Neural crest cell (in vitro differentiated cells): ENCODE measurements at regions not wholly inside any gene's neighbourhood (a gene's known extent, or its start where the extent isn't known, plus 50 kb on each side); places are given as distances from the start of the nearest gene placed in this dataset.

ENCODE experiments used
- DNase-seq: peaks from one replicate; pipeline ENCODE4 v3.0.0; 2021; ENCODE audit warnings: low read depth, mixed read lengths, low spot score
- H3K27ac Mint-ChIP-seq: one replicate; pipeline ENCODE4 v1.8.0; 2021; ENCODE audit warnings: mild to moderate bottlenecking, mixed read lengths; ENCODE audit not compliant: unreplicated experiment
- H3K27me3 Mint-ChIP-seq: 2 replicates; pipeline ENCODE4 v1.8.0; 2021; ENCODE audit warnings: low read depth, mild to moderate bottlenecking, mixed read lengths
- H3K36me3 Mint-ChIP-seq: 2 replicates; pipeline ENCODE4 v1.8.0; 2021; ENCODE audit warnings: low read depth, mild to moderate bottlenecking, mixed read lengths
- H3K4me1 Mint-ChIP-seq: 2 replicates; pipeline ENCODE4 v1.8.0; 2021; ENCODE audit warnings: mixed read lengths
- H3K4me3 Mint-ChIP-seq: one replicate; pipeline ENCODE4 v1.8.0; 2021; ENCODE audit warnings: mild to moderate bottlenecking, mixed read lengths
- H3K9me3 Mint-ChIP-seq: 2 replicates; pipeline ENCODE4 v1.8.0; 2021; ENCODE audit warnings: mixed read lengths
- TF ChIP-seq, protein P1 (sequence below): fragments of 200-600 bp; sonication (generic); conservative IDR thresholded peaks from 2 replicates; pipeline ENCODE4 v1.5.0; 2021; ENCODE audit warnings: antibody characterized with exemption, mild to moderate bottlenecking

DNA sequence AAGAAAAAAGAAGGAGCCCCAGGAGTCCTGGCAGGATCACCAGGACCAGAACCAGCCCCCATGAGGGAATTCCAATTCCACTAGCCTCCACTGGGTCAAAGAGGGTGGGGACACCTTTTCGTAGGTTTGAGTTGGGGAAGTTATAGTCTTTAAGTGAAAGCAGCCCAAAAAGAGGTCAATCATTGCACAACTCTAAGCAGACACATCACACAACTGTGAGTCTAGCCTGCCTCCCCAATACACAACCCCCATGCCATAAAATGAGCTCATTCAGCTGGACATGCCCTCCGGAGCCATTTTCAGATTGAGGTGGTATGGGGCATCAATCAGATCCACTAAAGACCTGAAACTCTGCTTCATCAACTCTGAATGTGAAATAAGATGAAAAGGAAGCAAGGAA lies 179.9 kb downstream of the NPHP4 start:
- DNase-seq, result no peak
- no peaks in the 10 kb centered on the region for H3K36me3 Mint-ChIP-seq
- peaks cover 18% of the 10 kb centered on the region for H3K27me3 Mint-ChIP-seq
- no peaks in the 10 kb centered on the region for H3K4me1 Mint-ChIP-seq
- H3K4me3 Mint-ChIP-seq, result no peak overlapping the region
- no peak overlapping the region for H3K27ac Mint-ChIP-seq
- peaks cover 3% of the 10 kb centered on the region for H3K9me3 Mint-ChIP-seq
- TF ChIP-seq, protein P1, sequence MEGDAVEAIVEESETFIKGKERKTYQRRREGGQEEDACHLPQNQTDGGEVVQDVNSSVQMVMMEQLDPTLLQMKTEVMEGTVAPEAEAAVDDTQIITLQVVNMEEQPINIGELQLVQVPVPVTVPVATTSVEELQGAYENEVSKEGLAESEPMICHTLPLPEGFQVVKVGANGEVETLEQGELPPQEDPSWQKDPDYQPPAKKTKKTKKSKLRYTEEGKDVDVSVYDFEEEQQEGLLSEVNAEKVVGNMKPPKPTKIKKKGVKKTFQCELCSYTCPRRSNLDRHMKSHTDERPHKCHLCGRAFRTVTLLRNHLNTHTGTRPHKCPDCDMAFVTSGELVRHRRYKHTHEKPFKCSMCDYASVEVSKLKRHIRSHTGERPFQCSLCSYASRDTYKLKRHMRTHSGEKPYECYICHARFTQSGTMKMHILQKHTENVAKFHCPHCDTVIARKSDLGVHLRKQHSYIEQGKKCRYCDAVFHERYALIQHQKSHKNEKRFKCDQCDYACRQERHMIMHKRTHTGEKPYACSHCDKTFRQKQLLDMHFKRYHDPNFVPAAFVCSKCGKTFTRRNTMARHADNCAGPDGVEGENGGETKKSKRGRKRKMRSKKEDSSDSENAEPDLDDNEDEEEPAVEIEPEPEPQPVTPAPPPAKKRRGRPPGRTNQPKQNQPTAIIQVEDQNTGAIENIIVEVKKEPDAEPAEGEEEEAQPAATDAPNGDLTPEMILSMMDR, result no peak

DNA sequence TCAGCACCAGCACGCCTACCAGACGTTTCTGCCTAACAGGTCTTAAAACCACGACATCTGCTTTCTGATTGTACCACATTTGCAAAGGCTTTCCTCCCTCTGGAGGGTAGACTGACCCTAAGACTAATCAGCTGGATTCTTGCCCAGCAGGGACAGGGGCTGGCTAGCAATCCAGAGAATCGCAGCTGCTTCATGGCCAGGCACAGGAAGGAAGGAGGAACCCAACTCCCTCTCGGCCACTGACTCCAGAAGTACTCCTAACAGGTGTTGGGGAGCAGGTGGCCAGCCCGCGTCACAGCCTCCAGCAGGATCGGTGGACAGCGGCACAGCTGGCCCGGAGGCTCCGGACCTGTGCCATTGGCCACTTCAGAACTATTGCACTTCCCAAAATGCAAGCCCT lies 180.8 kb downstream of the NPHP4 start:
- DNase-seq, result no peak
- Mint-ChIP-seq H3K4me3 (no peak overlapping the region), H3K27me3 (peaks cover 18% of the 10 kb centered on the region), H3K36me3 (no peaks in the 10 kb centered on the region), H3K9me3 (peaks cover 3% of the 10 kb centered on the region), H3K4me1 (no peaks in the 10 kb centered on the region), H3K27ac (no peak overlapping the region)
- TF ChIP-seq, protein P1, result no peak

DNA sequence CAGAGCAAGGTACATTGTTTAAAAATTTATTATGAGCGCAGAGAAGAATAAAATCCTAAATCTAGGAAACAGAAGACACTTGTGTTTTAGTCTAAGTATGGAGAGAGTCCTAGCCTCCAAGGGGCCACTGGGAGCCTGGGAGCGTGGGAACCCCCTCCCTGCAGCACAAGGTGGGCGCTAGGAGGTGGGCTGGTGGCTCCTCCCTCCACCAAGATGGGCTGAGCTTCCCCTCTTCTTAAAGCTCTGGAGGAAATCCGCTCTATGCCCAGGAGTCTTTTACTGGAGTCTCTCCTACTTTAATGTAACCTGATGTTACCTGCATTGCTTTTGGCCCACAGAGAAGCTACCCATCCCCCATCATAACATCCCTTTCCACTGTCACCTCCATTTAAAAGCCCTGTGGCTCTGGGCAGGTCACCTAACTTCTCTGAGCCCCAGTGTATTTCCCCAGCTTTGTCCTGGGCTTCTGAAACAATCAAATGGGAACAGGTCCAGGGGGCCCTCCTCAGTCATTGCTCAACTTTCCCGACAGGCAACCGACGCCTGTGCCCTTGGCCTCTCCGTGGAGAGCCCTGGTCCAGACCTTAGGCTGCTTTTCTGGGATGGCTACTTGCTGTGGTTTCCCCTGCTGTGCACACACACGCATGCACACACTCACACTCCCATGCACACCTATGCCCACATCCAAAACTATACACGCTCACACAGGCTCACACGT lies 181.5 kb downstream of the NPHP4 start:
- DNase-seq, result no peak
- no peak overlapping the region for H3K27ac Mint-ChIP-seq
- TF ChIP-seq, protein P1, result no peak
- no peaks in the 10 kb centered on the region for H3K4me1 Mint-ChIP-seq
- peaks cover 18% of the 10 kb centered on the region for H3K27me3 Mint-ChIP-seq
- H3K36me3 Mint-ChIP-seq, result no peaks in the 10 kb centered on the region
- no peak overlapping the region for H3K4me3 Mint-ChIP-seq
- H3K9me3 Mint-ChIP-seq, result no peaks in the 10 kb centered on the region

DNA sequence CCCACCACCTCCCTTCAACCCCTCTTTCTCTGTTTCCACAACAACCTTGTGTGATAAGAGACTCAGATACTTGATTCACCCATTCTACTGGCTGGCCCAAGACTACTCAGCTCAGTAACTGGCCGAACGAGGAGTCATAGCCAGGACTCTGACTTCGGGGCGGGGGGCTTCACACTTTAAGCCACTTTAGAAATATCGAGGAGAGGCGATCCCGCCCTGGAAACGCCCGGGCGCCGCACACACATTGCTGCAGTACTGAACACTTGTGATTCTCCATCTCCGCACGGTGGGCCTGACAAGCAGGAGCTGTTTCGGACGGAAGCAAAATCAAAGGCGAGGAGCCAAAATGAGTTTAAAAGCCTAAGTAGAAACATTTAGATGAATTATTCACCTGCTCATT lies 182.1 kb downstream of the NPHP4 start:
- H3K36me3 Mint-ChIP-seq, result no peaks in the 10 kb centered on the region
- H3K27ac Mint-ChIP-seq, result no peak overlapping the region
- DNase-seq, result no peak
- no peaks in the 10 kb centered on the region for H3K4me1 Mint-ChIP-seq
- peaks cover 18% of the 10 kb centered on the region for H3K27me3 Mint-ChIP-seq
- H3K4me3 Mint-ChIP-seq, result no peak overlapping the region
- TF ChIP-seq, protein P1, result no peak
- H3K9me3 Mint-ChIP-seq, result no peaks in the 10 kb centered on the region

DNA sequence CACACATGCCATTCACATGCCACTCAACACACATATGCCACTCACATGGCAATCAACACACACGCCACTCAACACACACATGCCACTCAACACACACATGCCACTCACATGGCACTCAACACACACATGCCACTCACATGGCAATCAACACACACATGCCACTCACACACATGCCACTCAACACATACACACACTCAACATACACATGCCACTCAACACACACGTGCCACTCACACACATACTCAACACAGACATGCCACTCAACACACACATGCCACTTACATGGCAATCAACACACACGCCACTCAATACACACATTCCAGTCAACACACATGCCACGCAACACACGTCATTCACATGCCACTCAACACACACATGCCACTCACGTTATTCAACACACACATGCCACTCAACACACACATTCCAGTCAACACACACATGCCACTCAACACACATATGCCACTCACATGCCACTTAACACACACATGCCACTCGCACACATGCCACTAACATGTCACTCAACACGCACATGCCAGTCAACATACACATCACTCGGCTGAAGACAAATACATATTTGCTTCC lies 182.9 kb downstream of the NPHP4 start:
- Mint-ChIP-seq H3K9me3 (no peaks in the 10 kb centered on the region), H3K4me3 (no peak overlapping the region), H3K27ac (no peak overlapping the region), H3K4me1 (no peaks in the 10 kb centered on the region), H3K36me3 (no peaks in the 10 kb centered on the region), H3K27me3 (peaks cover 15% of the 10 kb centered on the region)
- DNase-seq, result no peak
- TF ChIP-seq, protein P1, result no peak
